ENCODE measurements at regions not wholly inside any gene's neighbourhood (a gene's known extent, or its start where the extent isn't known, plus 50 kb on each side); places are given as distances from the start of the nearest gene placed in this dataset.

DNA sequence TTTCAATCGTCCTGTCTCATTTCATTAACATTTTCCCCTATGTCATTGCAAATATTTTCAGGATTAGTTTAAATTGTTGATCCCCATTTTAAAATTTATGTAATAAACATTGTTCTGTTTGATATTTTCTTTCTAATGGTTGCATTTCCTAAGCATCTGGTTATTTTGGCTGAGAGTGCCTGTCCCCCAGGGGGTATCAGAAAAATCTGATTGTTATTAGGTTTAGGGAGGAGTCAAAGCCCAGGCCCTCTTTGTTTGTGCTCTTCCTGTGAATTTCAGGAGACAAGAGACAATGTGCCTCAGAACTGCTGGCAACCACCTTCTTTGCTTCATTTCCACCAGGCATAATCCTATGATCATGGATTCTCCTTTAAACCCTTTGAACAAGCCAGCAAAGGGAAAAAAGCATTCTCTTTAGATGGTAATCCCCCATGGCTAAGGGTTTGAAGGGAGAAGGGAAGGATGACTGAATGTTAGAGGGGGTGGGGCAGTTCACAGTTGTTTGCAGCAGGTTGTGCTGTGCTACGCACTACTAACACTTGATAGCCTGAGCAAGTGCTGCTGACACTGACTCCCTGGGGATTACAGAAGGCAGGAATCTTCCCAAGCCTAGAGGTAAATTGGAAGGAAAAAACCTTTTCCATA lies 462.4 kb upstream of the LRRC4C start:
- TF ChIP-seq, protein P1, sequence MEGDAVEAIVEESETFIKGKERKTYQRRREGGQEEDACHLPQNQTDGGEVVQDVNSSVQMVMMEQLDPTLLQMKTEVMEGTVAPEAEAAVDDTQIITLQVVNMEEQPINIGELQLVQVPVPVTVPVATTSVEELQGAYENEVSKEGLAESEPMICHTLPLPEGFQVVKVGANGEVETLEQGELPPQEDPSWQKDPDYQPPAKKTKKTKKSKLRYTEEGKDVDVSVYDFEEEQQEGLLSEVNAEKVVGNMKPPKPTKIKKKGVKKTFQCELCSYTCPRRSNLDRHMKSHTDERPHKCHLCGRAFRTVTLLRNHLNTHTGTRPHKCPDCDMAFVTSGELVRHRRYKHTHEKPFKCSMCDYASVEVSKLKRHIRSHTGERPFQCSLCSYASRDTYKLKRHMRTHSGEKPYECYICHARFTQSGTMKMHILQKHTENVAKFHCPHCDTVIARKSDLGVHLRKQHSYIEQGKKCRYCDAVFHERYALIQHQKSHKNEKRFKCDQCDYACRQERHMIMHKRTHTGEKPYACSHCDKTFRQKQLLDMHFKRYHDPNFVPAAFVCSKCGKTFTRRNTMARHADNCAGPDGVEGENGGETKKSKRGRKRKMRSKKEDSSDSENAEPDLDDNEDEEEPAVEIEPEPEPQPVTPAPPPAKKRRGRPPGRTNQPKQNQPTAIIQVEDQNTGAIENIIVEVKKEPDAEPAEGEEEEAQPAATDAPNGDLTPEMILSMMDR (IDR thresholded peaks at IDR 0.05) = no peak
- no peak for TF ChIP-seq POLR2A (IDR thresholded peaks at IDR 0.05)

Data from Peyer's patch (tissue), 4 donors.